ENCODE measurements at regions not wholly inside any gene's neighbourhood (a gene's known extent, or its start where the extent isn't known, plus 50 kb on each side); places are given as distances from the start of the nearest gene placed in this dataset.

DNA sequence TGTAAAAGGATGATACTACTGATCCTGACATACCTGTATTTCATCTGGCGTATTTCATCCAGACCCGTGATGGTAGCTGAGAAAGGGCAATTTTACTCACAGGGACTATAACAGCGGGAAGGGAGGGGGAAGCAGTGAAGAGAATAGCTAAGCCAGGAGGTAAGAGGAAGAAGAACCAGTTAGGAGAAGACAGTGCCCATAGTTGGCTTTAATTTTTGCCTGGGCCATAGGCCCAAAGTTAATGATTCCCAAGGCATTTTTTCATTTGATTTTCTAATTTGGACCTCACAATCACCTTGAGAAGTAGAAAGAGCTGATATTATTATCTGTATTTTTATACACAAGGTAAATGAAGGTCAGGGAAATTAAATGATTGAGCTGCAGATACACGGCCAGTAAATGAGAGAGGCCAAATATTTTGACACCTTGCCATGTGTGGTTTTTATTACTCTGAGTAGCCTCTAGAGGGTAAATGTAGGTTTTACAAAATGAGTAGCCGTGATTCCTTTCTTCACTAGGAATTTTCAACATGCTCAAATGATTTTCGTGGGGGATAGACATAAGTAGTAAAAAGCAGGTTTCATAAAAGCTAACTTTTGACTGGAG is 382.2 kb downstream of the FUT8 start:
- no peaks in the 10 kb centered on the region for H3K79me2 ChIP-seq (ENCODE audit: control insufficient read depth, insufficient read depth, low read length)
- peaks cover 2% of the 10 kb centered on the region for H3K4me1 ChIP-seq (ENCODE audit: control insufficient read depth, extremely low read depth, insufficient read depth, low read length)
- no peak overlapping the region for H3K4me3 ChIP-seq (replicated peaks in 1 of 4; ENCODE audit: control extremely low read depth in 1 of 4, insufficient read depth in 1 of 4, low read depth in 3 of 4, low read length in 4 of 4)
- H2AFZ ChIP-seq (ENCODE audit: low read length), result no peak overlapping the region
- H3K27ac ChIP-seq (ENCODE audit: insufficient read depth, low read length), result no peak overlapping the region
- no peak overlapping the region for H3K4me2 ChIP-seq (ENCODE audit: extremely low read depth, insufficient read depth, low read length)
- H3K36me3 ChIP-seq (ENCODE audit: control insufficient read depth, insufficient read depth, low read length), result no peaks in the 10 kb centered on the region
- H3K27me3 ChIP-seq (ENCODE audit: control insufficient read depth, insufficient read depth, low read length), result no peaks in the 10 kb centered on the region
- no peak for DNase-seq (ENCODE audit: low read depth in 2 of 2)
- no peak for TF ChIP-seq EZH2 (IDR thresholded peaks at IDR 0.05; ENCODE audit: low read length, missing control alignments)
- TF ChIP-seq, protein P1, sequence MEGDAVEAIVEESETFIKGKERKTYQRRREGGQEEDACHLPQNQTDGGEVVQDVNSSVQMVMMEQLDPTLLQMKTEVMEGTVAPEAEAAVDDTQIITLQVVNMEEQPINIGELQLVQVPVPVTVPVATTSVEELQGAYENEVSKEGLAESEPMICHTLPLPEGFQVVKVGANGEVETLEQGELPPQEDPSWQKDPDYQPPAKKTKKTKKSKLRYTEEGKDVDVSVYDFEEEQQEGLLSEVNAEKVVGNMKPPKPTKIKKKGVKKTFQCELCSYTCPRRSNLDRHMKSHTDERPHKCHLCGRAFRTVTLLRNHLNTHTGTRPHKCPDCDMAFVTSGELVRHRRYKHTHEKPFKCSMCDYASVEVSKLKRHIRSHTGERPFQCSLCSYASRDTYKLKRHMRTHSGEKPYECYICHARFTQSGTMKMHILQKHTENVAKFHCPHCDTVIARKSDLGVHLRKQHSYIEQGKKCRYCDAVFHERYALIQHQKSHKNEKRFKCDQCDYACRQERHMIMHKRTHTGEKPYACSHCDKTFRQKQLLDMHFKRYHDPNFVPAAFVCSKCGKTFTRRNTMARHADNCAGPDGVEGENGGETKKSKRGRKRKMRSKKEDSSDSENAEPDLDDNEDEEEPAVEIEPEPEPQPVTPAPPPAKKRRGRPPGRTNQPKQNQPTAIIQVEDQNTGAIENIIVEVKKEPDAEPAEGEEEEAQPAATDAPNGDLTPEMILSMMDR (conservative IDR thresholded peaks at IDR 0.05 in 1 of 2, IDR thresholded peaks at IDR 0.05 in 1 of 2; ENCODE audit: low read depth in 1 of 2, low read length in 2 of 2), result no peak
- H3K9ac ChIP-seq (ENCODE audit: insufficient read depth, low read length), result no peak overlapping the region
- H3K9me3 ChIP-seq (ENCODE audit: control insufficient read depth, insufficient read depth, low read depth, low read length), result no peaks in the 10 kb centered on the region
- H4K20me1 ChIP-seq (ENCODE audit: control insufficient read depth, extremely low read depth, insufficient read depth, low read length), result no peaks in the 10 kb centered on the region

DNA sequence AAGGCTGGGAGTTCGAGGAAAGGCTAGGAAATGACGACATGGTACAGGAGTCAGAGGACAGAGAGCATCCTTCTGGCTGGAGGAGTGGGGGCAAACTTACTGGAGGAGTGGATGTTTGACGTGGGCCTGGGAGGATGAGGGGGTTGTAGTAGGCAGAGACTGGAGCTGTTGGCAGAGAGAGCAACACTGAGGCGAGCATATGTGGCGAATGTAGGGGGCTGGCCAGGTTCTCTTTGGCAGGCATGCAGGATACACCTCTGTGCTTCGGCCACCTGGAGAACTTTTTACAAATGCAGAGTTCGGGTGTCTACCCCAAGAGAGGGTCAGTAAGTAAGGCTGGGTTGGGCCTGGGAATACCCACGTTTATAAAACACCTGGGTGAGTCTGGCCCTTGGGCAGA is 385.7 kb downstream of the FUT8 start:
- no peak overlapping the region for H3K4me2 ChIP-seq (ENCODE audit: extremely low read depth, insufficient read depth, low read length)
- no peaks in the 10 kb centered on the region for H3K79me2 ChIP-seq (ENCODE audit: control insufficient read depth, insufficient read depth, low read length)
- TF ChIP-seq, protein P1 (conservative IDR thresholded peaks at IDR 0.05 in 1 of 2, IDR thresholded peaks at IDR 0.05 in 1 of 2; ENCODE audit: low read depth in 1 of 2, low read length in 2 of 2), result no peak
- no peak for TF ChIP-seq EZH2 (IDR thresholded peaks at IDR 0.05; ENCODE audit: low read length, missing control alignments)
- H3K9me3 ChIP-seq (ENCODE audit: control insufficient read depth, insufficient read depth, low read depth, low read length), result no peaks in the 10 kb centered on the region
- no peak overlapping the region for H3K4me3 ChIP-seq (replicated peaks in 1 of 4; ENCODE audit: control extremely low read depth in 1 of 4, insufficient read depth in 1 of 4, low read depth in 3 of 4, low read length in 4 of 4)
- no peak overlapping the region for H3K9ac ChIP-seq (ENCODE audit: insufficient read depth, low read length)
- H3K27me3 ChIP-seq (ENCODE audit: control insufficient read depth, insufficient read depth, low read length), result no peaks in the 10 kb centered on the region
- DNase-seq (ENCODE audit: low read depth in 2 of 2), result no peak
- no peaks in the 10 kb centered on the region for H3K36me3 ChIP-seq (ENCODE audit: control insufficient read depth, insufficient read depth, low read length)
- H3K4me1 ChIP-seq (ENCODE audit: control insufficient read depth, extremely low read depth, insufficient read depth, low read length), result no peaks in the 10 kb centered on the region
- H2AFZ ChIP-seq (ENCODE audit: low read length), result no peak overlapping the region
- no peaks in the 10 kb centered on the region for H4K20me1 ChIP-seq (ENCODE audit: control insufficient read depth, extremely low read depth, insufficient read depth, low read length)
- no peak overlapping the region for H3K27ac ChIP-seq (ENCODE audit: insufficient read depth, low read length)

DNA sequence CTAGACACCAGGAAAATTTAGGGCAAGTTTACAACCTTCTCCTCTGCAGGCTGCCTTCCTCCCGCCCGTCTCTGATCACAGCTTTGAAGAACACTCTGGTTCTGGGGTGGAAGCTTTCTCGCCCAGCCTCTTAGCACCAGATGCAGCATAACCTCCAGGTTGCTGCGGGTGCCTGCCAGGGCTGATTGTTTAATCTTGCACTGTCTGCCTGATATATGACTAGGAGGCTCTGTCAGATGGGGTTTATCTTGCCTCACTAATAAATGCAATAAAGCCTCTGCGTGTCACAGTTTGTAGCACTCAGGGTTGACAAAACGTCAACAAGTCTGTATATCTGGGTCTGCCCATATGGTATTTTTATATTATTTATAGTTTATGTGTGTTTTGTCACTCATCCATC is 388.2 kb downstream of the FUT8 start:
- H3K79me2 ChIP-seq (ENCODE audit: control insufficient read depth, insufficient read depth, low read length), result no peaks in the 10 kb centered on the region
- TF ChIP-seq, protein P1 (conservative IDR thresholded peaks at IDR 0.05 in 1 of 2, IDR thresholded peaks at IDR 0.05 in 1 of 2; ENCODE audit: low read depth in 1 of 2, low read length in 2 of 2), result no peak
- no peak for TF ChIP-seq EZH2 (IDR thresholded peaks at IDR 0.05; ENCODE audit: low read length, missing control alignments)
- DNase-seq (ENCODE audit: low read depth in 2 of 2), result no peak
- no peak overlapping the region for H3K9ac ChIP-seq (ENCODE audit: insufficient read depth, low read length)
- H3K4me3 ChIP-seq (replicated peaks in 1 of 4; ENCODE audit: control extremely low read depth in 1 of 4, insufficient read depth in 1 of 4, low read depth in 3 of 4, low read length in 4 of 4), result no peak overlapping the region
- H2AFZ ChIP-seq (ENCODE audit: low read length), result no peak overlapping the region
- no peaks in the 10 kb centered on the region for H4K20me1 ChIP-seq (ENCODE audit: control insufficient read depth, extremely low read depth, insufficient read depth, low read length)
- H3K4me2 ChIP-seq (ENCODE audit: extremely low read depth, insufficient read depth, low read length), result no peak overlapping the region
- H3K27me3 ChIP-seq (ENCODE audit: control insufficient read depth, insufficient read depth, low read length), result no peaks in the 10 kb centered on the region
- no peaks in the 10 kb centered on the region for H3K4me1 ChIP-seq (ENCODE audit: control insufficient read depth, extremely low read depth, insufficient read depth, low read length)
- no peaks in the 10 kb centered on the region for H3K36me3 ChIP-seq (ENCODE audit: control insufficient read depth, insufficient read depth, low read length)
- no peaks in the 10 kb centered on the region for H3K9me3 ChIP-seq (ENCODE audit: control insufficient read depth, insufficient read depth, low read depth, low read length)
- no peak overlapping the region for H3K27ac ChIP-seq (ENCODE audit: insufficient read depth, low read length)

Data from fibroblast of lung (primary cell).